Stimulated activated naive CD8-positive, alpha-beta T cell treated with anti-CD3 and anti-CD28 coated beads, Interleukin-15, amount 100 ng/mL, for 72 hours (primary cell): ENCODE measurements at regions not wholly inside any gene's neighbourhood (a gene's known extent, or its start where the extent isn't known, plus 50 kb on each side); places are given as distances from the start of the nearest gene placed in this dataset.

Experiments
- ATAC-seq: fragments of 150-1000 bp; cut with Tn5 transposase; 2 replicates; pipeline ENCODE4 v1.10.0; 2021; ENCODE audit warnings: mild to moderate bottlenecking, moderate library complexity
- DNase-seq, 2 donors: peaks; one replicate each; pipeline ENCODE4 v3.0.0; 2021 to 2022
- H3K27ac Mint-ChIP-seq, 2 donors: one replicate each; pipeline ENCODE4 v1.8.0; 2022; ENCODE audit warnings: mild to moderate bottlenecking in 2 of 2, mixed read lengths in 2 of 2, moderate library complexity in 2 of 2
- H3K27me3 Mint-ChIP-seq: one replicate; pipeline ENCODE4 v1.8.0; 2022; ENCODE audit warnings: mixed read lengths
- H3K4me1 Mint-ChIP-seq: one replicate; pipeline ENCODE4 v1.8.0; 2022; ENCODE audit warnings: mild to moderate bottlenecking, mixed read lengths
- H3K4me3 Mint-ChIP-seq, 2 donors: one replicate each; pipeline ENCODE4 v1.8.0; 2022; ENCODE audit warnings: mild to moderate bottlenecking in 2 of 2, mixed read lengths in 2 of 2, moderate library complexity in 1 of 2
- H3K9me3 Mint-ChIP-seq, 2 donors: one replicate each; pipeline ENCODE4 v1.8.0; 2022; ENCODE audit warnings: mixed read lengths in 2 of 2

- DNase-seq (no peak), ATAC-seq (no peak)
- Mint-ChIP-seq H3K27ac (no peak overlapping the region), H3K4me3 (no peak overlapping the region), H3K27me3 (peaks cover 54% of the 10 kb centered on the region), H3K4me1 (peaks cover 13% of the 10 kb centered on the region), H3K9me3 (peaks cover 17 to 18% of the 10 kb centered on the region in 2 donors)
These were observed 172.5 kb downstream of the SMAD2 start for GRCh38 chr18:47758000-47758399.

DNA sequence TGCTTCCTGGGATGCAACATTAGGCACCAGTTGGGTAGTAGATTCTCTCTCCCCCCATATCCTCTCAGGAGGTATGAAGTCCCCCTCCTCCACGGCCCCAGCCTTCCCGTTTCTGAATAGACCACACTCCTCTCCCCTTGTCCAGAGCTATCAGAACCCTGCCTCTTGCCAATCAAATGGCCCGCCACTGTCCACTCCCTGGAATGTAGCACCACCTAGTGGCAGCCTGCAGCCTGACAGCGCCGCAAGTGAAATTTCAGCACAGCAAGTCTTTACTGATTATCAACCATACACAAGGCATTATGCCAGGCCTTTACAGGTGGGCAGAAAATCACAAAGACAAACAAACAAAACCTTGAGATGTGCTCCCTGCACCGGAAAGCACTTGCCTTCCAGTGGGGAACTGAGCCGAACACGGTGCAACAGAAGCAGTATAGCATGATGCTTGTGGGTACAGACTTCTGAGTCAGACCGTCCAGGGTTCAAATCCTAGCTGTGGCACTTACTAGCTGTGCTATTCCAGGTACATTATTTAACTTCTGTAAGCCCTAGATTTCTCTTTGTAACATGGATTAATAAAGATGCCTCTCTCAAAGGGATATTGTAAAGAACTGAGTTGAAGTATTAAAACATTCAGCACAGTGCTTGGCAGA lies 174.0 kb downstream of the SMAD2 start:
- Mint-ChIP-seq H3K9me3 (peaks cover 17 to 18% of the 10 kb centered on the region in 2 donors), H3K4me3 (no peak overlapping the region), H3K27me3 (peaks cover 48% of the 10 kb centered on the region), H3K27ac (no peak overlapping the region), H3K4me1 (peaks cover 13% of the 10 kb centered on the region)
- peak; percentile 51 for DNase-seq
- peak; percentile 39 for ATAC-seq

- H3K4me3 Mint-ChIP-seq: no peak overlapping the region
These were observed 175.4 kb downstream of the SMAD2 start for GRCh38 chr18:47755102-47755456.

DNA sequence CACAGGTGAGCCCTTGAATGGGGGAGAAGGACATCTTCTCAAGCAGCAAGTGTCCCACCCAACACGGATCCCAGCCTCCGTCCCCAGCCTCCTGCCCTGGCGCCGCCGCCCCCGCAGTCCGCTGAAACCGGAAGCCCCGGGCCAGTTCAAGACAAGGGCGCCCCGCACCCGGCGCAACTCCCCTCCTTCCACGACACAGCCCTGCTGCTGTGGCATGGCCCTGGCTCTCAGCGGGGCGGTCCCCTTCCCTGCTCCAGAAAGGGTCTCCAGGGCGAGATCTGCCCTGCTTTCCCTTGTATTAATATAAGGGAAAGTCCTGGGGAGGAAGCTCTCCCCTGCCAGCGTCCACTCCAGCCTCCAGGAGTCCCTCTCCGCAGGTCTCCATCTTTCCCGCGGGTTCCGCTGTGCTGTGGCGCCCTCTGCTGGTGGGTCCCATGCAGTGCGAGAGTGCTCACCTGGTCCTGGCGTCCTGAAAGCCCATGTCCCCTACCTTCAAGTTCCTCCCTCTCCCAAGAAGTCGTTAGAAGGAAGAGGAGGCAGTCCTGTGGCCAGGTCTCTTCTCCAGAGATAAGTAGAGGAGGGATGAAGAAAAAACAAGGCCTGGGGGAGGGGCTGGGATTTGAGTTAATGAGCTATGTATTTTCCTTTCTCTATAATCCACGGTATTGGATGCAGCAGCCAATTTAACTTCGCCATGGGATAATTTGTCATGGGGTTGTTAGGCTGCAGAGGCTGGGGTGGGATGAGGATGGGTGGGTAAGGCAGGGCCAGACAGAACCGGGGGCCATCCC lies 176.0 kb downstream of the SMAD2 start:
- Mint-ChIP-seq H3K27me3 (peaks cover 34% of the 10 kb centered on the region), H3K27ac (no peak overlapping the region), H3K4me3 (no peak overlapping the region), H3K4me1 (peaks cover 15% of the 10 kb centered on the region), H3K9me3 (peaks cover 9 to 10% of the 10 kb centered on the region in 2 donors)
- DNase-seq (peak; percentile 49 to 55), ATAC-seq (peak; percentile 52)

More at GRCh38 chr18:47755102-47755456, 175.4 kb downstream of the SMAD2 start:
- Mint-ChIP-seq H3K9me3 (peaks cover 11 to 13% of the 10 kb centered on the region in 2 donors), H3K27ac (no peak overlapping the region), H3K27me3 (peaks cover 37% of the 10 kb centered on the region), H3K4me1 (peaks cover 13% of the 10 kb centered on the region)
- DNase-seq: no peak
- no peak for ATAC-seq

- Mint-ChIP-seq H3K27me3 (peaks cover 34% of the 10 kb centered on the region), H3K4me1 (peaks cover 22% of the 10 kb centered on the region), H3K9me3 (no peaks in the 10 kb centered on the region), H3K4me3 (no peak overlapping the region), H3K27ac (no peak overlapping the region)
- DNase-seq (no peak), ATAC-seq (no peak)
These were observed 177.4 kb downstream of the SMAD2 start for GRCh38 chr18:47752796-47753645.

DNA sequence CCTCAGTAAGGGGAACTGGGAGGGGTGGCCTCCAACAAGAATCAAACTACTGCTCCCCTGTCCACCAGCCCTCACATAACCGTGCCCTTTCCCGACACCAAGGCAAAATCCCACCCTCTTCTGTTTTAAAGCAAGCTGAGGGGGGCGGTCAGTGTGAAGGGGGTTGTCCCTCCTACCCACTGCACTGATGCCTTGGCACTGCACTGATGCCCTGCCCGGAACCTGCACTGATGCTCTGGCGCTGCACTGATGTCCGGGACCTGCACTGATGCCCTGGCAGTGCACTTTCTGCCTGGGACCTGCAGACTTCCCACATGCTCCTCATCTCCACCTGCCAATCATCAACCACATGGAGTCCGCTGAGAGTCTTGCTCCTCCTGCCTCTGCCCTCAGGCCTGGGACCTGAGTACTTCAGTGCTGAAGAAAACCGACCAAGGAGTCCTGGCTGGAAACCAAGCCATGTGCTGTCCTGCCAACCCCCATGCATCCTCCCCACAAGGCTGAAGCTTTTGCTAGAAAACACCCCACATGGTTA lies 179.5 kb downstream of the SMAD2 start:
- Mint-ChIP-seq H3K4me1 (peaks cover 15% of the 10 kb centered on the region), H3K27ac (no peak overlapping the region), H3K4me3 (no peak overlapping the region), H3K27me3 (peaks cover 26% of the 10 kb centered on the region), H3K9me3 (no peaks in the 10 kb centered on the region)
- ATAC-seq (no peak), DNase-seq (no peak)

- no peak overlapping the region for H3K27ac Mint-ChIP-seq
- H3K27me3 Mint-ChIP-seq: peaks cover 13% of the 10 kb centered on the region
- H3K4me3 Mint-ChIP-seq: no peak overlapping the region
- no peaks in the 10 kb centered on the region for H3K9me3 Mint-ChIP-seq
- H3K4me1 Mint-ChIP-seq: peaks cover 12% of the 10 kb centered on the region
- no peak for DNase-seq
- ATAC-seq: no peak
These were observed 180.9 kb downstream of the SMAD2 start for GRCh38 chr18:47749600-47749973.

GRCh38 chr18:47748847-47749599 lies 181.4 kb downstream of the SMAD2 start:
- Mint-ChIP-seq H3K27me3 (peaks cover 7% of the 10 kb centered on the region), H3K4me1 (peaks cover 8% of the 10 kb centered on the region), H3K9me3 (no peaks in the 10 kb centered on the region), H3K4me3 (peak overlapping the region in 1 of 2 donors; percentile 66), H3K27ac (no peak overlapping the region)
- peak; percentile 82 to 87 for DNase-seq
- peak; percentile 93 for ATAC-seq

GRCh38 chr18:47748093-47748796 lies 182.2 kb downstream of the SMAD2 start:
- Mint-ChIP-seq H3K4me3 (peak overlapping the region in 1 of 2 donors; percentile 66), H3K4me1 (peaks cover 8% of the 10 kb centered on the region), H3K27ac (no peak overlapping the region), H3K27me3 (peaks cover 6% of the 10 kb centered on the region), H3K9me3 (no peaks in the 10 kb centered on the region)
- no peak for ATAC-seq
- DNase-seq: no peak

GRCh38 chr18:47747260-47747795 lies 183.1 kb downstream of the SMAD2 start:
- ATAC-seq: no peak
- Mint-ChIP-seq H3K27me3 (peaks cover 6% of the 10 kb centered on the region), H3K4me3 (no peak overlapping the region), H3K9me3 (no peaks in the 10 kb centered on the region), H3K27ac (no peak overlapping the region), H3K4me1 (peaks cover 8% of the 10 kb centered on the region)
- DNase-seq: no peak

- Mint-ChIP-seq H3K27me3 (peaks cover 9% of the 10 kb centered on the region), H3K4me1 (peaks cover 8% of the 10 kb centered on the region), H3K9me3 (no peaks in the 10 kb centered on the region), H3K27ac (no peak overlapping the region), H3K4me3 (no peak overlapping the region)
- no peak for ATAC-seq
- no peak for DNase-seq
These were observed 183.8 kb downstream of the SMAD2 start for GRCh38 chr18:47746615-47747014.

DNA sequence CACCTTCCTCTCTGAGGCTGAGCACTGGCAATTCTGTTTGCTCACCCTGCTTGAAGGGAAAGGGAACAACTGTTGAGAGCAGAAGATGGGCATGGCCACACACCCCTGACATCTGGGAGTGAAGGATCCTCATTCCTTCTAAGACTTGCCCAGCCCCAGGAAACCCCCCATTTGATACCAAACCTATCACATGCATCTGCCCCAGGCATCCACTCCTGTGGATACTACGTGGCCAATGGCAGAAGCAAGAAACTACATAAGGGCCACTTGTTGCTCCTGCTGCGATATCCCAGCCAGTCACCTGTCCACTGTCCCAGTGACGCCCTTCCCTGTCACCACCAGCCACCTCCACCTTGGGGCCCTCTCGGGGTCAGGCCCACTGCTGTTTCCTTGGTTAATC lies 185.2 kb downstream of the SMAD2 start:
- H3K4me3 Mint-ChIP-seq: no peak overlapping the region
- no peak for DNase-seq
- ATAC-seq: no peak
- H3K27ac Mint-ChIP-seq: no peak overlapping the region
- H3K4me1 Mint-ChIP-seq: peaks cover 8% of the 10 kb centered on the region
- H3K9me3 Mint-ChIP-seq: no peaks in the 10 kb centered on the region
- H3K27me3 Mint-ChIP-seq: peaks cover 13% of the 10 kb centered on the region

- peak; percentile 18 for ATAC-seq
- H3K9me3 Mint-ChIP-seq: no peaks in the 10 kb centered on the region
- peaks cover 49% of the 10 kb centered on the region for H3K27me3 Mint-ChIP-seq
- no peak overlapping the region for H3K4me3 Mint-ChIP-seq
- no peak overlapping the region for H3K27ac Mint-ChIP-seq
- H3K4me1 Mint-ChIP-seq: no peaks in the 10 kb centered on the region
- DNase-seq: no peak
These were observed 192.5 kb downstream of the SMAD2 start for GRCh38 chr18:47737956-47738355.

DNA sequence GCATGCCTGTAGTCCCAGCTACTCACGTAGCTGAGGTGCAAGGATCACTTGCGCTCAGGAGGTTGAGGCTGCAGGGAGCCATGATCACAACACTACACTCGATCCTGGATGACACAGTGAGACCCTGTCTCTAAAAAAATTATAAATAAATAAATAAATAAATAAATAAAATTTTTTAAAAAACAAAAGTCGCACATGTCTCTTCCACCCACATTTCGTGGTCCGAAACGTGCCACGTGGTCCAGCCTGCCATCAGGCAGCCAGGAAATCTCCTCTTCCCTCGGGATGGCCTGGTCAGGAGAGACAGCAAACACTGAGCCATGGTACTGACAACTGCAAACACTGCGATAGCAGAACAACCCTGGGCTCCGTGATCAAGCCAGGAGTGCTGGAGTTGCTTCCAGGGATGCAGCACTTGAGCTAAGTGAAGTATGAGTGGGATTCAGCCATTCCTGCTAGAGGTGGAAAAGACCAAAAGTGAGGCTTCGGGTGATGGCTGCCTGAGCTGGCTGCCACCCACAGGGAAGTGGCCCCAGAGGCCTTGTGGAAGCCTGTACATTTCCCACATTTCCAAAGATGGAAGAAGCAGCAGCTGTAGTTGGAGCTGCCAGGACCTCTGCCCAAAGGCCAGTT lies 193.1 kb downstream of the SMAD2 start:
- H3K4me1 Mint-ChIP-seq: no peaks in the 10 kb centered on the region
- ATAC-seq (no peak), DNase-seq (no peak)
- H3K4me3 Mint-ChIP-seq: no peak overlapping the region
- H3K27me3 Mint-ChIP-seq: peaks cover 55% of the 10 kb centered on the region
- H3K9me3 Mint-ChIP-seq: no peaks in the 10 kb centered on the region
- no peak overlapping the region for H3K27ac Mint-ChIP-seq
